Lower leg skin (tissue), 3 donors: ENCODE measurements at regions not wholly inside any gene's neighbourhood (a gene's known extent, or its start where the extent isn't known, plus 50 kb on each side); places are given as distances from the start of the nearest gene placed in this dataset.

Experiments used
- CTCF ChIP-seq, 3 donors: fragments of 450-650 bp; IDR thresholded peaks; one replicate each; pipeline ENCODE4 v1.5.1; 2016; ENCODE audit warnings: antibody characterized with exemption in 3 of 3, mild to moderate bottlenecking in 3 of 3, moderate library complexity in 2 of 3
- POLR2A ChIP-seq, 2 donors: fragments of 450-650 bp; IDR thresholded peaks; one replicate each; pipeline ENCODE4 v1.6.1; 2016 to 2017; ENCODE audit warnings: antibody characterized with exemption in 2 of 2, mild to moderate bottlenecking in 1 of 2, moderate library complexity in 1 of 2

GRCh38 chr6:85121158-85121557 is 328.7 kb upstream of the NT5E start:
- TF ChIP-seq CTCF (IDR thresholded peaks at IDR 0.05) (no peak), POLR2A (IDR thresholded peaks at IDR 0.05) (no peak)
